Rectal smooth muscle tissue (tissue), 1 donor: ENCODE measurements at regions not wholly inside any gene's neighbourhood (a gene's known extent, or its start where the extent isn't known, plus 50 kb on each side); places are given as distances from the start of the nearest gene placed in this dataset.

Source experiments
- H3K27ac ChIP-seq: one replicate; pipeline ENCODE4 v1.7.0; 2013; ENCODE audit warnings: low read depth, low read length, inconsistent platforms
- H3K27me3 ChIP-seq: one replicate; pipeline ENCODE4 v1.7.0; 2013; ENCODE audit warnings: low read length; ENCODE audit not compliant: control insufficient read depth, insufficient read depth
- H3K36me3 ChIP-seq: one replicate; pipeline ENCODE4 v1.7.0; 2013; ENCODE audit warnings: low read length; ENCODE audit not compliant: control insufficient read depth, insufficient read depth
- H3K4me1 ChIP-seq: one replicate; pipeline ENCODE4 v1.7.0; 2013; ENCODE audit warnings: low read length; ENCODE audit not compliant: control insufficient read depth, insufficient read depth
- H3K4me3 ChIP-seq: one replicate; pipeline ENCODE4 v1.7.0; 2013; ENCODE audit warnings: low read length
- H3K9ac ChIP-seq: one replicate; pipeline ENCODE4 v1.7.0; 2013; ENCODE audit warnings: low read length

- Histone ChIP-seq H3K9ac (no peak overlapping the region), H3K27ac (no peak overlapping the region), H3K36me3 (no peaks in the 10 kb centered on the region), H3K27me3 (no peaks in the 10 kb centered on the region), H3K4me1 (no peaks in the 10 kb centered on the region), H3K4me3 (no peak overlapping the region)
Observed at GRCh38 chr4:187451776-187452175, 543.8 kb upstream of the ZFP42 start.

DNA sequence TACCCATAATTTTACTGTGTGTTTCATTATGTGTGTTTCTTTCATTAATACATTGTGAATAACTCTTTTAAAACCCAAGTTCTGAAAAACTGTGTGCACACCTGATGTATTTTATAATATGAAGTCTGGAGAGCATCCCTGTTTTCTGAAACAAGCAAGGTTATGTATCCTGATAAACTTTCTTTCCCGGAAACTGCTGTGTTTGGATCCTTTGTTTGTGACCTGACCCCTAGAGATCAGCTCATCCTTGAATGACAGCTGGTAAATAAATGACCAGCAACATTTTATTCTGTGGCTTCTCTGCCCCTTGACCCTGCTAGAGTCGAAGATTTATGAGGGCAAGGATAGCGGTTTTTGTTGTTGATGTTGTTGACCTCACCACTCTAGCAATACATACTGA, 535.6 kb upstream of the ZFP42 start:
- no peak overlapping the region for H3K9ac ChIP-seq
- H3K4me3 ChIP-seq, result no peak overlapping the region
- H3K36me3 ChIP-seq, result no peaks in the 10 kb centered on the region
- no peaks in the 10 kb centered on the region for H3K27me3 ChIP-seq
- H3K4me1 ChIP-seq, result no peaks in the 10 kb centered on the region
- H3K27ac ChIP-seq, result no peak overlapping the region

GRCh38 chr4:187464573-187464972, 531.0 kb upstream of the ZFP42 start:
- no peak overlapping the region for H3K4me3 ChIP-seq
- no peaks in the 10 kb centered on the region for H3K4me1 ChIP-seq
- no peak overlapping the region for H3K27ac ChIP-seq
- H3K27me3 ChIP-seq, result no peaks in the 10 kb centered on the region
- H3K36me3 ChIP-seq, result no peaks in the 10 kb centered on the region
- no peak overlapping the region for H3K9ac ChIP-seq

DNA sequence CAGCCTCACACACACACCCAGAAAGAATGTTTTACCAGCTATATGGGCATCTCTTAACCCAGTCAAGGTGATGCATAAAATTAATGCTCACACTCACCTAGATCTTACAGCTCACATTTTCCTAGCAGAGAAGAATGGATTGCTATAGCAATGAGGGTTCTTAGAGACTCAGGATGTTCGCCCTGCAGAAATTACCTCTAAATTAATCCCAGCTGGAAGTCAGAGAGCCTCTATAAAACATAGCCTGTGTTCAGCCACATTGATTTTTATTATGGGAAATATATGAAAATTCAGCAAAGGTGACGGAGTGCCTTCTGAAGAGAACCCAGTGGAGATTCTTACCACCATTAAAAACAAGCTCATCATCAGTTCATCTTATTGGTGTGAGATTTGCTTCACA, 528.3 kb upstream of the ZFP42 start:
- Histone ChIP-seq H3K9ac (no peak overlapping the region), H3K4me1 (no peaks in the 10 kb centered on the region), H3K4me3 (no peak overlapping the region), H3K27ac (no peak overlapping the region), H3K36me3 (no peaks in the 10 kb centered on the region), H3K27me3 (no peaks in the 10 kb centered on the region)

GRCh38 chr4:187469627-187470026, 525.9 kb upstream of the ZFP42 start:
- no peak overlapping the region for H3K9ac ChIP-seq
- no peaks in the 10 kb centered on the region for H3K4me1 ChIP-seq
- no peak overlapping the region for H3K4me3 ChIP-seq
- H3K27me3 ChIP-seq, result no peaks in the 10 kb centered on the region
- H3K36me3 ChIP-seq, result no peaks in the 10 kb centered on the region
- H3K27ac ChIP-seq, result no peak overlapping the region

DNA sequence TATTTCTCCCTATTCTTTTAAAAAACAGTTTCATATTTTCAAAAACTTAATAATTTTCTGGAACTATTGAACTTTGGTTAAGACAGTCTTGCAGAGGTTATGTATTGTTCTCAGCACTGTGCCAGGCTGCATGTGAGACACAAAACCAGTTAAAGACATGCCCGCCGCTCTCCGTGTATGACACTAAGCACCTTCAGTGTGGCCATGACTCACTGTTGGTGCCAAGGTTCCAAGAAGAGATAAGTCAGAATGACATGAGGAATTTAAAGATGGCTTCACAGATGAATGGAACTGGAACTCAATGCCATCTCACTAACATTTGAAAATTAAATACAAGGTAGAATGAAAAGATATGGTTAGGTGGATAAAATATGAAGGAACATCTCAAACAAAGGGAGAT, 525.5 kb upstream of the ZFP42 start:
- no peaks in the 10 kb centered on the region for H3K4me1 ChIP-seq
- no peaks in the 10 kb centered on the region for H3K27me3 ChIP-seq
- no peak overlapping the region for H3K4me3 ChIP-seq
- no peak overlapping the region for H3K27ac ChIP-seq
- H3K9ac ChIP-seq, result no peak overlapping the region
- no peaks in the 10 kb centered on the region for H3K36me3 ChIP-seq

DNA sequence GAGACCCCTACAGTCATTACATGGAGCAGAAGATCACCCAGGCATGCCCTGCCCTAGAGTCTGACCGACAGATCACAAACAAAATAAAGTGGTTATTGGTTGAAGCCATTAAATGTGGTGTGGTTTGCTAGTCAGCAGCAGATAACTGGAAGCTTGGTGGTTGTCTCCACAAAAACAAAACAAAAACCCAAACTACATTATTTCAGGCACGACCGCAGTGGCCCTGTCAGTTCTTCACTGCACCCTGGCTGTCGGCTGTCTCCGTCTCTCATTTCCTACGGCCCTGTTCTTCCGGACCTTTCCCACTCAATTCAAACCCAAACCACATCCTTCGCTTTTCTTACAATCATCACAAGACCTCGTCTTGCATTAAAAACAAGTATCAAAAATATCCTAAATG, 521.3 kb upstream of the ZFP42 start:
- Histone ChIP-seq H3K27ac (no peak overlapping the region), H3K4me1 (peaks cover 10% of the 10 kb centered on the region), H3K9ac (no peak overlapping the region), H3K36me3 (no peaks in the 10 kb centered on the region), H3K27me3 (no peaks in the 10 kb centered on the region), H3K4me3 (no peak overlapping the region)

GRCh38 chr4:187475901-187476300, 519.7 kb upstream of the ZFP42 start:
- Histone ChIP-seq H3K4me1 (peaks cover 23% of the 10 kb centered on the region), H3K27ac (no peak overlapping the region), H3K9ac (no peak overlapping the region), H3K36me3 (no peaks in the 10 kb centered on the region), H3K27me3 (no peaks in the 10 kb centered on the region), H3K4me3 (no peak overlapping the region)

DNA sequence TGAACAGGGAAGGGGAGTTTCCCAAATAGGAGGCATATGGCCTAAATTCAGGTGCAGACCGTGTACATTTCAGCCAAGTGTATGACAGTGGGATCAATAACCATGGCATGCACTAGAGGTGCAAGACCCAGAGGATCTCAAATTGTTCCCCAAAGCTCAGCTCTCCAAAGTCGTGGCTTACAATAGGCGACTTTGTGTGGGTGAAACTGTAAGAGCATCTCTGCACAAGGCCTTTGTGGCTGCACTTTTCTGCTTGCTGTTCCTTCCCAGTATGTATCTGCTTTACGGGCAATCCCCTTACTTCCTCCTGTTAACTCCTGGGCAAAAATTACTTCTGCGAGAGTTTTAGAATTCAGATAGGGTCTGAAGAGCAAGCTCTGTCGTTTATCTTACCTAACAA, 518.3 kb upstream of the ZFP42 start:
- Histone ChIP-seq H3K27me3 (no peaks in the 10 kb centered on the region), H3K36me3 (no peaks in the 10 kb centered on the region), H3K9ac (no peak overlapping the region), H3K27ac (no peak overlapping the region), H3K4me1 (peaks cover 23% of the 10 kb centered on the region), H3K4me3 (no peak overlapping the region)

DNA sequence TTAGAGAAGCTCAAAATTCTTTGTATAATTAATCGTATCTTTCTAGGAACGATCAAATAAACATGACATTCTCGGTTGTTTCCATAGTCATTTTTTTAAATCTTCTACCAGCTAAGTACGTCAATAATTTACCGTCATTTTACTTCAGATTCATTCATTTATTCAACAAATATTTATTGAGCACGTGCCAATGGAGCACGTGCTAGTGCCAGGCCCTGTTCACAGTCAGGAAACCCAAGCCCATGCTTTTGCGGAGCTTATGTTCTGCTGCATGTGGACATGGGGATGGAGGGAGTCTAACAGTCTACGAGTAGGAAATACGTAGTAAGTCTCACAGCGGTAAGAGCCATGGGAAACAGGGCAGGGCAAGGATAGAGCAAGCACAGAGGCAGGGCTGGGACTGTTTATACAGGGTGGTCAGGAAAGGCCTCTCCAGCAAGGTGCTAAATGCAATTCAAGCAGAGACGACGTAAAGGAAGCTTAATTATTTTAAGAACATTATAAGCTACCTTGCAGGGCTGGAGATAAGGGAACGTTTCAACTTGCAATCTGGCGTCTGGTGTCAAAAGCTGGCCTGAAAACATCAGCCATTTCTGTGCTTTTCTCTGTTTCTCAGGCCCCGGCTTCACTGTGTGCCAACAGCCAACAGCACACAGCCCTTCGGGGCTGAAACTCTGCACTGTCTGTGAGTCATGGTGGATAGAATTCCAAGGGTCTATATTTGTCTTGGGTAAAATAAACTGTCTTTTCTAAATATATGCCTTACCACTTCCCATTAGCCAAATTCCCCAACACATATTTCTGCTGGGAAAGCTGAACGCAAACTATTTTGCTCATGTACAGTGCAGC, 517.1 kb upstream of the ZFP42 start:
- Histone ChIP-seq H3K4me1 (peaks cover 23% of the 10 kb centered on the region), H3K27me3 (no peaks in the 10 kb centered on the region), H3K4me3 (no peak overlapping the region), H3K27ac (peak overlapping the region; percentile 35), H3K9ac (no peak overlapping the region), H3K36me3 (no peaks in the 10 kb centered on the region)

DNA sequence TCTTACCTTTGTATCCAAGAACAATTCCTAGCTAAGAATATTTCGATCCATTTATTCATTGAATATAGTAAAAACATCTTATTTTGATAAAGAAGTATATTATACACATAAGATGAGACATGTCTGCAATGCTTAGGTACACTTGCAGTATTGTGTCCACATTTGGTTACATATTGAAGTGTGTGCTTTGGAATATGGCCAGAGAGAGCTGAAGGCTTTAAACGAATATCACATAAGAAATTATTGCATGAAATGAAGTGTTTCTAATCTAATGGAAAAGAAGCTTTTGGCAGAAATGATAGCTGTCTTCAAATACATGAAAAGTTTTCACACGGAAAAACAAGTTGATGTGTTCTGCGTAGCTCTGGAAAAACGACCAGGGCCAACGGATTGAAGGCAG, 516.1 kb upstream of the ZFP42 start:
- H3K27ac ChIP-seq, result no peak overlapping the region
- no peak overlapping the region for H3K9ac ChIP-seq
- no peak overlapping the region for H3K4me3 ChIP-seq
- no peaks in the 10 kb centered on the region for H3K27me3 ChIP-seq
- no peaks in the 10 kb centered on the region for H3K36me3 ChIP-seq
- peaks cover 23% of the 10 kb centered on the region for H3K4me1 ChIP-seq

- Histone ChIP-seq H3K4me1 (peaks cover 23% of the 10 kb centered on the region), H3K36me3 (no peaks in the 10 kb centered on the region), H3K27me3 (no peaks in the 10 kb centered on the region), H3K27ac (no peak overlapping the region), H3K9ac (no peak overlapping the region), H3K4me3 (no peak overlapping the region)
Observed at GRCh38 chr4:187480146-187481145, 515.1 kb upstream of the ZFP42 start.
